H1 (cell line): ENCODE measurements at regions not wholly inside any gene's neighbourhood (a gene's known extent, or its start where the extent isn't known, plus 50 kb on each side); places are given as distances from the start of the nearest gene placed in this dataset.

Experiments
- TF ChIP-seq, protein P1 (sequence below): IDR thresholded peaks from 2 replicates; pipeline ENCODE4 v1.6.1; 2012; ENCODE audit warnings: low read length, inconsistent platforms

DNA sequence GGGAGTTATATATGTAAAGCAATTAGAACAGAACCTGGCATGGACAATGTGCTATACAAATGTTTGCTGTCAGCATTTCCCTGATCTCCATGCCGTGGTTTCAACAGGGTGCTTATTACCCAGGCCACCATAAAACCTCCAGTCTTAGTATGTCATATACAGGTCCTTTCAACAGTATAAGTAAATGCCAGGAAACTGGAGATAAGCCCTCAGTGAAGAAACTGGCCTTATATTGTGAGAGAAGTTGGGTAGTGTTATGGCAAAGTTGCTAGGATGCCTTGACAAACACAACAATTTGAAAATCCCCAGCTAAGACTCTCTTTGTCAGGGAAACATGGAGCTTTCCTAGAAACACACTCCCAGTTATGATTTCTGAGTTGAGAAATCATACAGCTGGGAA lies 850.2 kb upstream of the ADAMTS5 start (continued):
- TF ChIP-seq, protein P1, sequence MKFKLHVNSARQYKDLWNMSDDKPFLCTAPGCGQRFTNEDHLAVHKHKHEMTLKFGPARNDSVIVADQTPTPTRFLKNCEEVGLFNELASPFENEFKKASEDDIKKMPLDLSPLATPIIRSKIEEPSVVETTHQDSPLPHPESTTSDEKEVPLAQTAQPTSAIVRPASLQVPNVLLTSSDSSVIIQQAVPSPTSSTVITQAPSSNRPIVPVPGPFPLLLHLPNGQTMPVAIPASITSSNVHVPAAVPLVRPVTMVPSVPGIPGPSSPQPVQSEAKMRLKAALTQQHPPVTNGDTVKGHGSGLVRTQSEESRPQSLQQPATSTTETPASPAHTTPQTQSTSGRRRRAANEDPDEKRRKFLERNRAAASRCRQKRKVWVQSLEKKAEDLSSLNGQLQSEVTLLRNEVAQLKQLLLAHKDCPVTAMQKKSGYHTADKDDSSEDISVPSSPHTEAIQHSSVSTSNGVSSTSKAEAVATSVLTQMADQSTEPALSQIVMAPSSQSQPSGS: no peak
